Sigmoid colon (tissue), 6 donors: ENCODE measurements at regions not wholly inside any gene's neighbourhood (a gene's known extent, or its start where the extent isn't known, plus 50 kb on each side); places are given as distances from the start of the nearest gene placed in this dataset.

ENCODE experiments used
- DNase-seq: peaks from one replicate; pipeline ENCODE4 v3.0.0-alpha.2; 2019
- H3K27ac ChIP-seq, 4 donors: fragments of 200-600 bp; sonication (generic); one replicate each; pipeline ENCODE4 v1.5.1; 2016 to 2019; ENCODE audit warnings: mild to moderate bottlenecking in 1 of 4
- H3K27me3 ChIP-seq, 3 donors: fragments of 200-600 bp; sonication (generic); one replicate each; pipeline ENCODE4 v1.5.1; 2019; ENCODE audit warnings: mild to moderate bottlenecking in 1 of 3
- H3K36me3 ChIP-seq, 4 donors: fragments of 200-600 bp; sonication (generic); one replicate each; pipeline ENCODE4 v1.5.1; 2016 to 2019
- H3K4me1 ChIP-seq, 4 donors: fragments of 200-600 bp; sonication (generic); one replicate each; pipeline ENCODE4 v1.5.1; 2017 to 2019
- H3K4me3 ChIP-seq, 4 donors: fragments of 200-600 bp; sonication (generic); one replicate each; pipeline ENCODE4 v1.5.1; 2017 to 2019; ENCODE audit warnings: mild to moderate bottlenecking in 2 of 4, moderate library complexity in 1 of 4
- H3K9me3 ChIP-seq, 4 donors: fragments of 200-600 bp in 3 of 4; sonication (generic) in 3 of 4; one replicate each; pipeline versions ENCODE4 v1.5.1 to v1.6.1; 2013 to 2019
- EP300 ChIP-seq, 4 donors: sonication (generic); formaldehyde crosslinking; IDR thresholded peaks; one replicate each; pipeline ENCODE4 v1.6.1; 2017; ENCODE audit warnings: antibody characterized with exemption in 4 of 4
- POLR2A ChIP-seq, 2 donors: fragments of 450-650 bp; IDR thresholded peaks; one replicate each; pipeline ENCODE4 v1.6.1; 2016; ENCODE audit warnings: antibody characterized with exemption in 2 of 2, mild to moderate bottlenecking in 2 of 2, moderate library complexity in 2 of 2
- POLR2AphosphoS5 ChIP-seq, 4 donors: sonication (generic); formaldehyde crosslinking; IDR thresholded peaks; one replicate each; pipeline ENCODE4 v1.6.1; 2017; ENCODE audit warnings: antibody characterized with exemption in 4 of 4
- WGBS, 2 donors: extraction: QIAGEN DNeasy Blood & Tissue Kit; methylation state at CpG; one replicate each; pipeline ENCODE4 v1.1.7; 2013; 5-methylcytosine and 5-hydroxymethylcytosine counted together
- intact Hi-C: fragments of 100-400 bp; cut with DNase I; formaldehyde crosslinking; loops from one replicate; pipeline ENCODE4 v1.15.1; 2023
- TF ChIP-seq, protein P1 (sequence below), 4 experiments: fragments of 450-650 bp in 3 of 4; fragments of 200-600 bp in 1 of 4; IDR thresholded peaks; one replicate each; pipeline ENCODE4 v1.5.1; 2016 to 2019; ENCODE audit warnings: antibody characterized with exemption in 4 of 4, mild to moderate bottlenecking in 3 of 4, moderate library complexity in 2 of 4
- donor health status: healthy with polysubstance abuse.
- donor health status: healthy.

DNA sequence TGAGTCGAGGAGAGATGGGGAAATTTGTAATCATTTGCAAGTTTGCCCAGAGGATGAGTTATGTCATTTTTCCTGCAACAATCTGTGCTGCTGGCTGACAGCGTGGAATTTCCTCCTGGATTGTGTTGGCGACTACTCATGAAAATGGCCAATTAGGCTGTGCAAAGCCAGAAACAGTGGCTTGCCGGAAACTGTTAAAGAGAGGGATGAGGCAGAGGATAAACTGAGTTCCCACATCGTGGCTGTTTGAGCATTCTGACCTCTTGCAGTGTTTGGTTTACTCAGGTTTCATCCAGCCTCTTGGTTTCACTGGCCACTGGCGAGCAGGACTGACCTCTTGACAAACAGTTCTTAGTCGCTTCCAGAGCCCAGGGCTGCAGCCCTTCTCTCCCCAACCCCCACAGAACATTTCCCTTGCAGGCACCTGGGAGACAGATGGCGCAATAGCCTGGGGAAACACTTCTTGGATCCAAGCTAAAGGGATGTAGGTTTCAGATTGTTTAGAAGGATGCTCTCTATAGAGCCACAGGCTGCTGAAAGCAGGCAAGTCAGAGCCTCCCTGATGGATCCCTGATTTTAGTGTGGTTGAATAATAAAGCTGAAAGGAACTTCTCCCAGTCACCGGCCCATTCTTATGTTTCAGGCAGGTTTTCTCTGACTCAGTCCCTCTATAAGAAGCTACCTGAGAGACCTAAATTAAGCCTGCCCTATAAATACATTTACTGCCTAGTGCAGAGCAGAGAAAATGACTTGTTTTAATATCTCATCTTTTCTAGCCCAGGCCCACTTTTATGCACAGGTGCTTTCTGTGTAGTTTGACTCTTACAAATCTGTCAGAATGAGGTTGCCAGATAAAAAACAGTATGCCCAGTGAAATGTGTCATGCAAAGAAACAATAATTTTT is 92.8 kb upstream of the UBE2E1 start:
- H3K4me3 ChIP-seq, result no peak overlapping the region
- 71 to 73% methylated on average over 9 of the region's 9 CpGs for WGBS, 2 donors
- peak overlapping the region in 2 of 4 donors; percentile 49 to 55 for H3K27ac ChIP-seq

GRCh38 chr3:23713641-23714040 is 92.1 kb upstream of the UBE2E1 start:
- Histone ChIP-seq H3K4me3 (no peak overlapping the region), H3K9me3 (no peaks in the 10 kb centered on the region), H3K36me3 (no peaks in the 10 kb centered on the region), H3K4me1 (peaks cover 0 to 14% (median 6%) of the 10 kb centered on the region in 4 donors), H3K27me3 (no peaks in the 10 kb centered on the region), H3K27ac (peak overlapping the region in 1 of 4 donors; percentile 55)
- intact Hi-C loops, result no loop called here
- TF ChIP-seq POLR2AphosphoS5 (IDR thresholded peaks at IDR 0.05), result no peak
- TF ChIP-seq, protein P1, sequence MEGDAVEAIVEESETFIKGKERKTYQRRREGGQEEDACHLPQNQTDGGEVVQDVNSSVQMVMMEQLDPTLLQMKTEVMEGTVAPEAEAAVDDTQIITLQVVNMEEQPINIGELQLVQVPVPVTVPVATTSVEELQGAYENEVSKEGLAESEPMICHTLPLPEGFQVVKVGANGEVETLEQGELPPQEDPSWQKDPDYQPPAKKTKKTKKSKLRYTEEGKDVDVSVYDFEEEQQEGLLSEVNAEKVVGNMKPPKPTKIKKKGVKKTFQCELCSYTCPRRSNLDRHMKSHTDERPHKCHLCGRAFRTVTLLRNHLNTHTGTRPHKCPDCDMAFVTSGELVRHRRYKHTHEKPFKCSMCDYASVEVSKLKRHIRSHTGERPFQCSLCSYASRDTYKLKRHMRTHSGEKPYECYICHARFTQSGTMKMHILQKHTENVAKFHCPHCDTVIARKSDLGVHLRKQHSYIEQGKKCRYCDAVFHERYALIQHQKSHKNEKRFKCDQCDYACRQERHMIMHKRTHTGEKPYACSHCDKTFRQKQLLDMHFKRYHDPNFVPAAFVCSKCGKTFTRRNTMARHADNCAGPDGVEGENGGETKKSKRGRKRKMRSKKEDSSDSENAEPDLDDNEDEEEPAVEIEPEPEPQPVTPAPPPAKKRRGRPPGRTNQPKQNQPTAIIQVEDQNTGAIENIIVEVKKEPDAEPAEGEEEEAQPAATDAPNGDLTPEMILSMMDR (IDR thresholded peaks at IDR 0.05), result no peak
- 91 to 93% methylated on average over 4 of the region's 4 CpGs for WGBS, 2 donors
- no peak for DNase-seq

More for the DNA sequence above, 92.8 kb upstream of the UBE2E1 start:
- DNase-seq, result peak; percentile 83
- Histone ChIP-seq H3K4me1 (peaks cover 0 to 14% (median 6%) of the 10 kb centered on the region in 4 donors), H3K9me3 (no peaks in the 10 kb centered on the region), H3K36me3 (no peaks in the 10 kb centered on the region), H3K27me3 (no peaks in the 10 kb centered on the region)
- intact Hi-C loops, result no loop called here
- TF ChIP-seq, protein P1 (IDR thresholded peaks at IDR 0.05), result no peak
- TF ChIP-seq POLR2AphosphoS5 (IDR thresholded peaks at IDR 0.05), result peak in 2 of 4 donors; percentile 51 to 66

- intact Hi-C loops, result no loop called here
- H3K9me3 ChIP-seq, result no peaks in the 10 kb centered on the region
- no peaks in the 10 kb centered on the region for H3K27me3 ChIP-seq
- no peaks in the 10 kb centered on the region for H3K36me3 ChIP-seq
- no peak overlapping the region for H3K4me3 ChIP-seq
- H3K27ac ChIP-seq, result no peak overlapping the region
- TF ChIP-seq, protein P1 (IDR thresholded peaks at IDR 0.05), result no peak
- TF ChIP-seq POLR2AphosphoS5 (IDR thresholded peaks at IDR 0.05), result no peak
- no peak for TF ChIP-seq EP300 (IDR thresholded peaks at IDR 0.05)
- no peak for TF ChIP-seq POLR2A (IDR thresholded peaks at IDR 0.05)
- 93 to 94% methylated on average over 2 of the region's 2 CpGs for WGBS, 2 donors
- no peak for DNase-seq
- no peaks in the 10 kb centered on the region for H3K4me1 ChIP-seq
Observed at GRCh38 chr3:23720059-23720458, 85.7 kb upstream of the UBE2E1 start.

DNA sequence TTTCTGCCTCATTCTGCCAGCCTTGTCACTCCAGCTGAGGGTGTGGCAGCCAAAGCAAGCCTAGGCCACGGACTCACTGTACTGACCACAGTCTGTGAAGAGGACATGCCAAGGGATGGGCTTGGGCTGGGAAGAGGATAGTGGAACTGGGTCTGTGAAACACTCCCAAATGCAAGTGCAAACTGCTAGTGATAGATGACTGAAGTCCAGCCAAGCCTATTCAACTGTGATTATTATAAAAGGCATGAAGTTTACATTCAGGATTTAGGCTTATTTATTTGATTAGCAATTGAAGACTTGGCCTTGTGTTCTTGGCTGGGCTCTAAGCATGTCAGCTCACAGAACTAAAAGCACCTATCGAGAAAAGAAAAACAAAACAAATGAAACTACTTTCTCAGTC is 84.9 kb upstream of the UBE2E1 start:
- Histone ChIP-seq H3K27me3 (no peaks in the 10 kb centered on the region), H3K4me1 (no peaks in the 10 kb centered on the region), H3K9me3 (no peaks in the 10 kb centered on the region), H3K27ac (no peak overlapping the region), H3K36me3 (no peaks in the 10 kb centered on the region), H3K4me3 (no peak overlapping the region)
- WGBS, 2 donors, result 70 to 71% methylated on average over 2 of the region's 2 CpGs
- no peak for DNase-seq
- intact Hi-C loops, result no loop called here
- TF ChIP-seq, protein P1 (IDR thresholded peaks at IDR 0.05), result no peak
- no peak for TF ChIP-seq POLR2A (IDR thresholded peaks at IDR 0.05)
- TF ChIP-seq EP300 (IDR thresholded peaks at IDR 0.05), result no peak
- TF ChIP-seq POLR2AphosphoS5 (IDR thresholded peaks at IDR 0.05), result no peak
